H1 (cell line): ENCODE measurements at regions not wholly inside any gene's neighbourhood (a gene's known extent, or its start where the extent isn't known, plus 50 kb on each side); places are given as distances from the start of the nearest gene placed in this dataset.

Source experiments
- CHD7 ChIP-seq: fragments of 300-600 bp; sonication (generic); IDR thresholded peaks from 2 replicates; pipeline ENCODE4 v1.7.1; 2012; ENCODE audit warnings: low read length, moderate library complexity, mild to moderate bottlenecking, inconsistent platforms; ENCODE audit not compliant: insufficient replicate concordance
- CTCF ChIP-seq, 3 experiments: IDR thresholded peaks; 1 replicate in 2 of 3; 2 replicates in 1 of 3; pipeline versions ENCODE4 v1.5.1 to v1.6.1; 2011; ENCODE audit warnings: low read length in 3 of 3, mild to moderate bottlenecking in 3 of 3, inconsistent platforms in 2 of 3, low read depth in 1 of 3, moderate library complexity in 1 of 3; ENCODE audit not compliant: insufficient read depth in 1 of 3; ENCODE audit errors: control extremely low read depth in 1 of 3
- EZH2 ChIP-seq: fragments of 200-600 bp; sonication (generic); IDR thresholded peaks from 2 replicates; pipeline ENCODE4 v1.7.1; 2012; ENCODE audit warnings: low read depth, mild to moderate bottlenecking, moderate library complexity, low read length, inconsistent platforms; ENCODE audit not compliant: severe bottlenecking
- RAD21 ChIP-seq, 2 experiments: IDR thresholded peaks in 1 of 2; conservative IDR thresholded peaks in 1 of 2; 2 replicates each; pipeline ENCODE4 v1.6.1; 2011; ENCODE audit warnings: low read depth in 2 of 2, low read length in 2 of 2, improper control_type of control experiment in 1 of 2, inconsistent platforms in 1 of 2, mild to moderate bottlenecking in 1 of 2, moderate library complexity in 1 of 2
- SRF ChIP-seq: IDR thresholded peaks from 2 replicates; pipeline ENCODE4 v1.6.1; 2011; ENCODE audit warnings: mild to moderate bottlenecking, low read depth, low read length, moderate library complexity

- TF ChIP-seq CHD7 (no peak), SRF (no peak), RAD21 (IDR thresholded peaks at IDR 0.05 in 1 of 2, conservative IDR thresholded peaks at IDR 0.05 in 1 of 2; ENCODE audit: low read depth in 2 of 2, low read length in 2 of 2) (no peak), CTCF (IDR thresholded peaks at IDR 0.05; ENCODE audit: control extremely low read depth in 1 of 3, insufficient read depth in 1 of 3, low read depth in 1 of 3, low read length in 3 of 3) (no peak), EZH2 (no peak)
These were observed 267.1 kb downstream of the CBLN1 start (continued) for GRCh38 chr16:49014277-49015224.
